ENCODE measurements at regions not wholly inside any gene's neighbourhood (a gene's known extent, or its start where the extent isn't known, plus 50 kb on each side); places are given as distances from the start of the nearest gene placed in this dataset.

DNA sequence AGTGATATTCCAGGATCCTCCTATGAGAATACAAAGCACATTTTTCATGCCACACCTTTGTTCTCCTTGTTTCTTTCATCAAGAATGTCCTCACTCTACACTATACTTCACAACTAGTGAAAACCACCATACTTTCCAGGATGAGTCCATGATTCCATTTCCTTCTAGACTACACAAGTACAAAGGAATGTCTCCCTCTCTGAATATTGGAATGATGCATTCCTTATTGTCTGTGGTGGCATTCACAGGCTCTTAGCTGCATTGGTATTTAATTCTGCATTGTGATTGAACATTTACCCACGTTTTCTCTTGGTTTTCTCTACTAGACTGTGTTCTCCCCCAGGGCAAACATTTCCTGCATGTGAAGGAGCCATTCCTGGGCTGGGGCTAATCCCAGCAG is 217.5 kb downstream of the RAP2B start:
- WGBS, result 91% methylated on average over 1 of the region's 1 CpG

DNA sequence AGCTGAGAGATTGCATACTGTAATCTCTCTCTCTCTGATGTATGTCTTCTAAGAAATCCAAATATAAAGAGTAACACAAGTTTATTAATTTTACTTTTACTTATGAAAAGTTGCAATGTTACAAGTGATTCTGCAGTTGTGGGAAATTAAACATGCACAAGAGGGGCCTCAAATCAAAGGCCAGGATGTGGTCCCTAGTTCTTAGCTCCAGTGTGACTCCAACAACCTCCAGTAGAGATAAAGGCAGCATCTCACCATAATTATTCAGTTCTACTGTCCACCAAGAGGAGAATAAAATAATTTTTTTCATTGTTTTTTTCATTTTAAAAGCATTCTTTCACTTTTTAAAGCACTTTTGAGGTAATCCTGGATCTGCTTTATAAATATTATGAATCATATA is 223.3 kb downstream of the RAP2B start:
- Histone ChIP-seq H3K36me3 (no peaks in the 10 kb centered on the region), H3K4me1 (peaks cover 0 to 4% (median 0%) of the 10 kb centered on the region in 4 donors), H3K27ac (replicated peaks in 1 of 4) (no peak overlapping the region), H3K4me3 (no peak overlapping the region), H3K9me3 (no peaks in the 10 kb centered on the region), H3K27me3 (no peaks in the 10 kb centered on the region)
- intact Hi-C loops (cut with DNase I), result no loop called here
- DNase-seq (ENCODE audit: extremely low spot score), result no peak
- TF ChIP-seq POLR2AphosphoS5 (IDR thresholded peaks at IDR 0.05) (no peak), POLR2A (IDR thresholded peaks at IDR 0.05; ENCODE audit: low read depth) (no peak), EP300 (IDR thresholded peaks at IDR 0.05) (no peak)
- TF ChIP-seq, protein P1, sequence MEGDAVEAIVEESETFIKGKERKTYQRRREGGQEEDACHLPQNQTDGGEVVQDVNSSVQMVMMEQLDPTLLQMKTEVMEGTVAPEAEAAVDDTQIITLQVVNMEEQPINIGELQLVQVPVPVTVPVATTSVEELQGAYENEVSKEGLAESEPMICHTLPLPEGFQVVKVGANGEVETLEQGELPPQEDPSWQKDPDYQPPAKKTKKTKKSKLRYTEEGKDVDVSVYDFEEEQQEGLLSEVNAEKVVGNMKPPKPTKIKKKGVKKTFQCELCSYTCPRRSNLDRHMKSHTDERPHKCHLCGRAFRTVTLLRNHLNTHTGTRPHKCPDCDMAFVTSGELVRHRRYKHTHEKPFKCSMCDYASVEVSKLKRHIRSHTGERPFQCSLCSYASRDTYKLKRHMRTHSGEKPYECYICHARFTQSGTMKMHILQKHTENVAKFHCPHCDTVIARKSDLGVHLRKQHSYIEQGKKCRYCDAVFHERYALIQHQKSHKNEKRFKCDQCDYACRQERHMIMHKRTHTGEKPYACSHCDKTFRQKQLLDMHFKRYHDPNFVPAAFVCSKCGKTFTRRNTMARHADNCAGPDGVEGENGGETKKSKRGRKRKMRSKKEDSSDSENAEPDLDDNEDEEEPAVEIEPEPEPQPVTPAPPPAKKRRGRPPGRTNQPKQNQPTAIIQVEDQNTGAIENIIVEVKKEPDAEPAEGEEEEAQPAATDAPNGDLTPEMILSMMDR (IDR thresholded peaks at IDR 0.05), result no peak

More for the DNA sequence above, 217.5 kb downstream of the RAP2B start:
- TF ChIP-seq, protein P1 (IDR thresholded peaks at IDR 0.05), result no peak
- TF ChIP-seq EP300 (IDR thresholded peaks at IDR 0.05), result no peak
- no peak for TF ChIP-seq POLR2A (IDR thresholded peaks at IDR 0.05; ENCODE audit: low read depth)
- no peak for TF ChIP-seq POLR2AphosphoS5 (IDR thresholded peaks at IDR 0.05)
- no peaks in the 10 kb centered on the region for H3K9me3 ChIP-seq
- no peaks in the 10 kb centered on the region for H3K27me3 ChIP-seq
- no peak overlapping the region for H3K4me3 ChIP-seq
- H3K27ac ChIP-seq (replicated peaks in 1 of 4), result no peak overlapping the region
- H3K36me3 ChIP-seq, result no peaks in the 10 kb centered on the region
- H3K4me1 ChIP-seq, result peaks cover 0 to 4% (median 0%) of the 10 kb centered on the region in 4 donors
- intact Hi-C loops (cut with DNase I), result no loop called here
- no peak for DNase-seq (ENCODE audit: extremely low spot score)

DNA sequence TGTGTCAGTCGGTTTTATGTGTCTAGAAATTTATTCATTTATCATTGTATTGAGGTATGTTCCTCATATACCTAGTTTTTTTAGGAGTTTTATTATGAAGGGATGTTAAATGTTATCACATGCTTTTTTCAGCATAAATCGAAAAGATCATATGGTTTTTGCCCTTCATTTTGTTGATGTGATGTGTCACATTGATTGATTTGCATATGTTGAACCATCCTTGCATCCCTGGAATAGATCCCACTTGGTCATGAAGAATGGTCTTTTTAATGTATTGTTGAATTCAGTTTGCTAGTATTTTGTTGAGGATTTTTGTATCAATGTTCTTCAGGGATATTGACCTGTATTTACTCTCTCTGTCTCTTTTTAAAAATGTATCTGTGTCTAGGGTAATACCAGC is 230.3 kb downstream of the RAP2B start:
- Histone ChIP-seq H3K9me3 (peaks cover 0 to 18% (median 7%) of the 10 kb centered on the region in 4 donors), H3K4me1 (no peaks in the 10 kb centered on the region), H3K4me3 (no peak overlapping the region), H3K36me3 (no peaks in the 10 kb centered on the region), H3K27ac (replicated peaks in 1 of 4) (no peak overlapping the region), H3K27me3 (no peaks in the 10 kb centered on the region)
- no peak for DNase-seq (ENCODE audit: extremely low spot score)
- 89% methylated on average over 2 of the region's 2 CpGs for WGBS
- TF ChIP-seq, protein P1 (IDR thresholded peaks at IDR 0.05), result no peak
- no peak for TF ChIP-seq POLR2A (IDR thresholded peaks at IDR 0.05; ENCODE audit: low read depth)
- no peak for TF ChIP-seq POLR2AphosphoS5 (IDR thresholded peaks at IDR 0.05)
- no peak for TF ChIP-seq EP300 (IDR thresholded peaks at IDR 0.05)
- intact Hi-C loops (cut with DNase I), result no loop called here

DNA sequence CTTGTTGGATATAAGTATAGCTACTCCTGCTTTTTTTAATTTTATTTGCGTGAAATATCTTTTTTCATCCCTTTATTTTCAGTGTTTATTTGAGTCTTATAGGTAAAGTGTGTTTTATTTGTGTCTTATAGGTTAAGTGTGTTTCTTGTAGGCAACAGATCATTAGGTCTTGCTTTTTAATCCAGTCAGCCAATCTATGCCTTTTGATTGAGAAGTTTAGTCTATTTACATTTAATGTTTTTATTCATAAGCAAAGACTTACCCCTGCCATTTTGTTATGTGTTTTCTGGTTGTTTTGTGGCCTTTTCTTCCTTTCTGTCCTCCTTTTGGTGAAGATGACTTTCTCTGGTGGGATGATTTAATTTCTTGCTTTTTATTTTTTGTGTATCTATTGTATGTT is 232.0 kb downstream of the RAP2B start:
- Histone ChIP-seq H3K27me3 (no peaks in the 10 kb centered on the region), H3K9me3 (peaks cover 0 to 18% (median 7%) of the 10 kb centered on the region in 4 donors), H3K4me3 (no peak overlapping the region), H3K27ac (replicated peaks in 1 of 4) (no peak overlapping the region), H3K4me1 (no peaks in the 10 kb centered on the region), H3K36me3 (no peaks in the 10 kb centered on the region)
- 96% methylated on average over 1 of the region's 1 CpG for WGBS
- intact Hi-C loops (cut with DNase I), result no loop called here
- no peak for DNase-seq (ENCODE audit: extremely low spot score)
- TF ChIP-seq, protein P1 (IDR thresholded peaks at IDR 0.05), result no peak
- TF ChIP-seq EP300 (IDR thresholded peaks at IDR 0.05) (no peak), POLR2A (IDR thresholded peaks at IDR 0.05; ENCODE audit: low read depth) (no peak), POLR2AphosphoS5 (IDR thresholded peaks at IDR 0.05) (no peak)

DNA sequence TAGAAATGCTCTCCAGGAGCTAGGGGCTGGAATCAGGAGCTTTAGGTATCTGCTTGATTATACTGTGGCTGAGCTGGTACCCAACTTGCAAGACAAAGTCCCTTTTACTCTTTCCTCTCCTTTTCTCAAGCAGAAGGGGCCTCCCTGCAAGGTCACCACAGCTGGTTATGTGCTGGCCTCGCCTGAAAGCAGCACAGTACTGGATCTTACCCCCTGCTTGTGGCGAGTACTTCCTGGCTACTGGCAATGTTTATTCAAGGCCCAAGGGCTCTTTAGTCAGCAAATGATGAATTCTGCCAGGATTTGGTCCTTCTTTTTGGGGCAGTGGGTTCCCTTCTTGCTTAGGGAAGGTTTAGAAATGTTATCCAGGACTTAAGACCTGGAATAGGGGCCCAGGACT is 234.6 kb downstream of the RAP2B start:
- H3K4me1 ChIP-seq, result no peaks in the 10 kb centered on the region
- intact Hi-C loops (cut with DNase I), result no loop called here

More for the DNA sequence above, 234.6 kb downstream of the RAP2B start:
- Histone ChIP-seq H3K9me3 (peaks cover 0 to 18% (median 7%) of the 10 kb centered on the region in 4 donors), H3K27ac (replicated peaks in 1 of 4) (no peak overlapping the region), H3K27me3 (no peaks in the 10 kb centered on the region), H3K4me3 (no peak overlapping the region), H3K36me3 (no peaks in the 10 kb centered on the region)
- TF ChIP-seq, protein P1 (IDR thresholded peaks at IDR 0.05), result no peak
- TF ChIP-seq EP300 (IDR thresholded peaks at IDR 0.05) (no peak), POLR2A (IDR thresholded peaks at IDR 0.05; ENCODE audit: low read depth) (no peak), POLR2AphosphoS5 (IDR thresholded peaks at IDR 0.05) (no peak)
- no CpG with 5 or more reads among the region's 2 CpGs for whole genome bisulfite sequencing
- DNase-seq (ENCODE audit: extremely low spot score), result no peak

Data from esophagus muscularis mucosa (tissue), 4 donors.